Embryonic facial prominence (tissue), 1 donor: ENCODE measurements at regions not wholly inside any gene's neighbourhood (a gene's known extent, or its start where the extent isn't known, plus 50 kb on each side); places are given as distances from the start of the nearest gene placed in this dataset.
"Not testable (repeated sequence)": the region's sequence is repeated elsewhere in the genome, so short reads cannot be mapped to it uniquely, and the experiment has no call there.

ENCODE experiments used
- DNase-seq: peaks from one replicate; pipeline ENCODE4 v3.0.0-alpha.2; 2016; ENCODE audit errors: extremely low spot score

- no peak for DNase-seq
These were observed 139.3 kb downstream of the FAM76B start for GRCh38 chr11:95650276-95650675.

GRCh38 chr11:95647871-95648270 lies 141.7 kb downstream of the FAM76B start:
- no peak for DNase-seq

DNA sequence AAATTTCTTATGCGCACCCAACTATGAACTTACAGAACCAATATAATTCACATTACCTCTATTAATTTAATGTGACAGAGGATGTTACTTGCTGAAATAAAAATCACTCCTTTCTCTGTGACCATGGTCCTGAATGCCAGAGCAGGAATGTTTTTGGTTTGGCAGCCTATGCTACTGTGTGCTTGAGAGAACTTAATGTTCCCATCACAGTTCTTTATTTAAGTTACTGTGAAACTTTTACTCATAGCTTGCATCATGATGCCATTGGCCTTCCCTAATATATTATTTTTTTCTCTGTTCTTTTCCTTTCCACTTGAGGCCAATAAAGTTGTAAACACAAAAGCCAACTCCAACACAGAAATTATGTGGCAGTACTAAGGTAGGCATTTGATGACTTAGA lies 142.2 kb downstream of the FAM76B start:
- no peak for DNase-seq

GRCh38 chr11:95641495-95641894 lies 148.1 kb downstream of the FAM76B start:
- DNase-seq = no peak

DNA sequence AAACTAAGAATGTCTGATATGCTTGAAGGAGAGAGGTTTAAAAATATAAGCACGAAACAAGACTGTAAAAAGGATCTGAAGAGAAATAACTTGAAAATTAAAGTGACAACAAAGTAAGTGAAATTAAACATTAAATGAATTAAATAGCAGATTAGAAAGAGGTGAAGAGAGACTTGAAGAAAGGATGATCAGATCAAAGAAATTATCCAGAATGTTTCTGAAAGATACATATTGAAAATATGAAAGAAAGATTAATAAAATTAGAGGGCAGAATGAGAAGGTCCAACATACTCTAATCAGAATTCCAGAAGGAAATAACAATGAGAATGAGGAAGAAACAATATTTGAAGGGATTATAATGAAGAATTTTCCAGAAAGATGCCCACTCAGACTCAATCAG lies 151.1 kb downstream of the FAM76B start:
- DNase-seq = no peak

DNA sequence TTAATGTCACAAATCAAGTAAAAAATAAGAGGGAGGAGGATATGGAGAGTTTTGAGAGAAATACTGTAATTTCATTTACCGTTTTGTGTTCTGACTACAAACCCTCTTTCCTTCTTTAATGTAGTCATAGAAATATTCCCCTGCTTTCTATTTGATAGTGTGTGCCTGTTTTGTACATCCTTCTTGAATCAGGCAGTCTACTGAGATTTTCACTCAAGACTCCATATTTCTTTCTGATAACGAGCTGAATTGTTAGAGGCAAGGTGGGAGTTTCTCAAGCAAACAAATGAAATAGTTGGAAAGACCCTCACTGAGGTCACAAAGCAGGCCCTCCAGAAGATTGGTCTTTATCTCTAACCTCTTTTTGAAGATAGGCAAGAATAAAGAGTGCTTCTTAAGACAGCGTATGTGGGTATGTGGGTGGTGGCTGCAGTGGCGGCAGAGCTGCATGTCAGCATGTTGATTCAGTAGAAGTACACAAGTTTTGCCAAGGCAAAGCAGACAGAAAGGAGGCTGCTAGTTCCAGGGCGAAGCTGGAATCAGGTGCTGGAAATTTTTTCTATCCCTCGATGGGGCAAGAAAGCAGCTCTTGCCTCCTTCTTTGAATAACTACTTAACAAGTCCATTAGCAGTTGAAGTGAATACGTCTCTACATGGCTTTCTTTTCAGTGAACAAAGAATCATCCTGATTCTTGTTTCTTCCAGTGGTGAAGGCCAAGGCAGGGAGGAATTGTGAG lies 164.2 kb downstream of the FAM76B start:
- DNase-seq = no peak

GRCh38 chr11:95616256-95616804 lies 173.3 kb downstream of the FAM76B start:
- DNase-seq = no peak

DNA sequence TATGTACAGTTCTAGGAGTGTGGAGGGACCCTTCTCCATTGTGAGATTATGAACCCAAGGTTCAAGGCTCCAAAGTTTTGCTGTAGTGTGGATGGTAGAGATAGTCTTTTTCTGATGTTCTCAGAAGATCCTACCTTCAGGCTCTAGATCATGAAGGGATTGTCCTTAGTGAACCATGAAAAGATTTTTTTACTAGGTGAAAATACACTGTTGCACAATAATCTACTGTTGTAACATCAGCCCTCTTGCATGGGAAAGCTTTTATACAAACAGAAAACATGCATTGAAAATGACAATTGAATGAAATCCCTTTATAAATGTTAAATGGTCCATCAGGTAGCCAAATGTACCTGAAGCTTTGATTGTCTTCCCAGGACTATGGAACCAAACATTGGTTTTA lies 177.8 kb downstream of the FAM76B start:
- no peak for DNase-seq

DNA sequence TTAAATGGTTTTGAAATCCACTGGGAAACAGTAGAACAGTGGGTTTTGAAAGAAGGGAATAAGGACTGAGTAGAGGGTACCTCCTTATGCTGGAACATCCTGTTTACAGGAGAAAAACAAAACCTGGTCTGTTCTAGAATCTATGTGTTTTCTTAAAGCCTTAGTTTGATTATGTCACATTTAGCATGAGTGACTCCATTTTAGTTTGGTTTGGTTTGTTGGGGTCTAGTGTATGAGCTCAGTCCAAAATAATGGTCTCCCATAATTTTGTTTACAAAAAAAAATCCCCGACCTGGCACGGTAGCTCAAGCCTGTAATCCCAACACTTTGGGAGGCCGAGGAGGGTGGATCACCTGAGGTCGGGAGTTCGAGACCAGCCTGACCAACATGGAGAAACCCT lies 179.4 kb downstream of the FAM76B start:
- DNase-seq = not testable (repeated sequence)

DNA sequence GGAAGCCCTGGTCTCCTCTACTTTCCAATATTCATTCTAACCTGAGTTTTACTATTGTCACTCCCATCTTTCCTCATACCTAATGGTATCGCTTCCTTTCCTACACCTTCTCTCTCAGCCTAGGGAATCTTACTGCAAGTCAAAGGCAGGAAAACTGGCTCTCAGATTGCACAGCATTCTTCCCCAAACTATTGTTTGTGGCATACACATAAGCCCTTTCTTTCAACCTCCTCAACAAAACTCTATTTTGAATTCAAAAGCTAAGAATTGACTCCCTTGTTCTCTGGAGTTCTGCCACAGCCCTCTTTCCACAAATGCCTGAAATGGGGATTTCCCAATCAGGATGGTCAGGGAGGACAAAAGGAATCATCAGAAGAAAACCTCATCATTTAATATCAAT lies 181.5 kb downstream of the FAM76B start:
- DNase-seq = no peak

GRCh38 chr11:95606824-95607223 lies 182.8 kb downstream of the FAM76B start:
- no peak for DNase-seq

GRCh38 chr11:95605271-95605940 lies 184.2 kb downstream of the FAM76B start:
- DNase-seq = no peak

DNA sequence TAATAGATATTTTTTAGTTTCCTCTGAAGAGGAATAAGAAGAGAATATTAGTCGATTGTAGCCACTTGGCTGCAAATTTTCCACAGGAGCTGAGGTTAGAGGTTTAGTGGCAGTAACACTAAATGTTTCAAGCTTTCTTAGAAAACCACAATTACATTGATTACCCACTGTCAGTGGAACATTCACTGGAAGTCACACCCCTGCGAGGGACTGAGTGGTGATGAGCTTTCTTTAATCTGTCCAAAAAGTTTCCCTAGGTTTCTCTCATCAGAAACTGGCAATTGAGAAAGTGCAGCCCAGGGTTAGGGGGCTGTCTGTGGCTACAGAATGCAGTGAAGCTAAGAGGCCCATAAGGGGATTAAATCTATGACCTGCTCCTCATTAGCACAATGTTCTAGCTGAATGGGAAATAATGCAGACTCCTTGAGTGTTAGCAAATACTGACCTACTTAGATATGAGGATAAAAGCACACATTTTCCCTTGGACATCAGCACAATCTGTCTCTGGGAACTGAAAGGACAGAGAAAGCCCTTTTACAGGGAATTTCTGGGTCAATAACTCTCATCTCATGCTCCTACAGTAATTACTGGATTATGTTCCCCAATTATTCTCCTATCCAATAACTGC lies 189.5 kb downstream of the FAM76B start:
- no peak for DNase-seq

DNA sequence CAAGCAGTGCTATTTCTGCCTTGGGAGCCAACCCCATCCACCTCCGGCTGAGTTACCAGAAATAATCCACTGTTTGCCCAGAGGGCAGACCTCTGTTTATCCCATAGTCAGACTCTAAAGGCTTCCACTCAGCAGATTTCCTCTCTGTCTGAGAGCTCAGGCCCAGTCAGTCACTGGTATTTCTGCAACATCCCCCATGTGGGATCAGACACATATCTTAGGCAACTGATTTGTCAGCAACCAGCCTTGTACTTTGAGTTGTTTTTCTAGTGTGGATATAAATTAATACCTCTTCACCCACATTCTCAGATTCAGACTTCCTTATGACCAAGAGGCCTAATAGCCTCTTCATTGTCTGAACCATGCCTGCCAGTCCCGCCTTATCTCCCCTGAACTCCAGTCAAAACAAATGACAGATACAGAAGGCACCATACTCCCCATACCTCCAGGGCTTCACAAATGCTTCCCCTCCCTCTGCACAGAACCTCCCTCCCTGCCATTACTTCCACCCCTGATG lies 193.6 kb downstream of the FAM76B start:
- DNase-seq = no peak

DNA sequence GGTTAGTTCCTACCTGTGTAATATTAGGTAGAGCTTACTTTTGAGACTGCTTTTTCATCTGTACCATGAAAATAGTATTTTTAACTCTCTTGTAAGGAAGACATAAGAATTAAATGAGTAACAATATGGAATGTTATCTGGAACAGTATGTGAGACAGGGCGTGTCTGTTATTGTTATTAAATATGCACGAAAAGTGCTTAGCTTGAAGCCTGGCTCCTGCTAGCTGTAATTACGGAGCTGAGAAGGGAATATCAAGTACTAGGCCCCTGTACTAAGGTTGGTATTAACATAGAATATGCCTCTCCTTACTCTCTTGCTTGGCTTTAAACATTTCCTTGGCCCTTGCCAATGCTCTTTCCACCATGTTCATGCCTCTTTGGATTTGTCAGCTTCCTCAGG lies 194.0 kb downstream of the FAM76B start:
- DNase-seq = no peak

DNA sequence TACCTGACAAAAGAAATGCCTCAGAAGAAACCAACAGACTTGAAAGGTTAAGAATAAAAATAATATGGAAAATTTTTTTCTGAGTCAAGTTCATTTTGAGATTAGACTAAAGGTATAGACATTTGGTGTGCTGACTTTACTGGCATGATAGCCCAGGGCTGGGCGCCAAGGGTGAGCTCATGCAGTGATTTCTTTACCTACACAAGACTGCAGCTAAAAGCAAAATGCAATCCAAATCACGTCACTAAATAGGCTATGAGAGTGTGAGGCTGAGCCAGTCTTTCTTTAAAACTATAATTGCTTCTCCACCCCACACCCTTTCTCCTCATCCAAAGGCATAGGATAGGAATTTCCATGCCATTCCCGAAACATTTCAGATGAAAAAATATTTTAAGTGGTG lies 196.5 kb downstream of the FAM76B start:
- DNase-seq = peak; percentile 29

DNA sequence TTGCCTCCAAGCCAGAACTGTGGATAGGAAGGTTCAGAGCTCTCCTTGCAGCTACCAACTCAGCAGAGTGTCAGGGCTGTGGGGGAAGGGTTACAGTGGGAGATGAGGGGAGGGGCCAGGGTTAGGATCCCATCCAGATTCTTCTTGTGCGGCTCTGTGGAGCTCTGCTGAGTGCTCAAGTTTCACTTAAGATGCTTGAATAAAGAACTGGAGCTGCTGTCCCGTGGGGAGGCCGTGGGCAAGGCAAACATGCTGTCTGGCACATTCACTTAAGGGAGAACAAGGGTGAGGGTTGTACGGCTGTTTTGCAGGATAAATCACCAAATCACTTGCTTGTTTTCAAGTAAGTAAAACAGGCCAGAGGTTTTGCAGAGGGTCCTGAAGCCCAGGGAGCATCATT lies 197.1 kb downstream of the FAM76B start:
- DNase-seq = peak; percentile 57

DNA sequence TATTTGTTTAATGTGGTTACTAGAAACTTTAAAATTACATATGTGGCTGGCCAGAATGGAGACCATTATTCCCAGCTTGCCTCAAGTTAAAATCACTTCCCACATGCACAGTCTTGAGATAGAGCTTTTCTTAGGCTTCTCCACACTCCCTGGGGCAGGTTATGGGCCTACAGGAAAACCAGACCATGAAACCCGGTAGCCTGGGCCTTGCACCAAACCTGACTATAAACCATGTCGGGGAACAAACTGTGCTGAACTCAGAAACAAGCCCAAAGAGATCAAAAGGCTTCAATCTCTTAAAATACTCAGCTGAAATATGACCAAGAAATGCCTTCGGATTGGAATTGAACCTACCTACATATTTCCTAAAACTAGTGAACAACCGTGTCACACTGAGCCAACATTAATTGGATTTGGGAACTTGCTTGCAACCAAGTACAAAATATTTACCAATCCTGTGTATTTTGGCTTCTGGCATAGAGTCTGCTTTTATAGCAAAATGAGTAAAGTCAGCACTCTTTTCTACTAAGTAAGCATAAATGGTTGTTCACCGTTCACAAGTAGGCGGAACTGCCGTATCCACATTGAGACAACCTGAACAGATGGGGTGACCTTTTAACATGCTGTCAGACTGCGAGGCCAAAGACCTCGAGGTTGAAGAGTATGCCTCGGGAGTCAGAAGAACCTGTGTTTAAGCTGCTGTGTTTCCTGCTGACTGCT lies 199.5 kb downstream of the FAM76B start:
- peak; percentile 32 for DNase-seq

- no peak for DNase-seq
These were observed 200.8 kb downstream of the FAM76B start for GRCh38 chr11:95588821-95589220.

- no peak for DNase-seq
These were observed 202.9 kb downstream of the FAM76B start for GRCh38 chr11:95586661-95587060.

DNA sequence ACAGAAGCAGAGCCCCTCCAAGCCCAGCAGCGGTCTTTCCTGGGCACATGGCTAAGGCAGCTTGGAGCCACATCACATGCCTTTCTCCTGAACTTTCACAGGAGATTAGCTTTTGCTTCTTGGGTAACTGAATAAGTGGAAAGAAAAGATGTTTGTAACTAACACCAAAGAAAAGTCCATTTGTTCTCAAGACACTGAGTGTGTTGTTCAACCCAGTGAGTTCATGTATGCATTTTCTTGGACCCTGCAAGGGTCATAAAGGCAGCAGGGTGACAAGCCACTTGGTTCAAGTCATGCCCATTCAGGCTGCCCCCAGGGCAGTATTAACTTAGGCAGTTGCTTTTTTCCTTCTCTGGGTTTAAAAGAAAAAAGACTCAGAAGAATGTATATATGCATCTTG lies 203.4 kb downstream of the FAM76B start:
- no peak for DNase-seq

GRCh38 chr11:95585752-95586077 lies 203.9 kb downstream of the FAM76B start:
- DNase-seq = no peak
